Inflammatory macrophage (primary cell): ENCODE measurements at regions not wholly inside any gene's neighbourhood (a gene's known extent, or its start where the extent isn't known, plus 50 kb on each side); places are given as distances from the start of the nearest gene placed in this dataset.

Source experiments
- DNase-seq, 2 donors: peaks; one replicate each; pipeline ENCODE4 v3.0.0-alpha.2; 2020 to 2022

DNA sequence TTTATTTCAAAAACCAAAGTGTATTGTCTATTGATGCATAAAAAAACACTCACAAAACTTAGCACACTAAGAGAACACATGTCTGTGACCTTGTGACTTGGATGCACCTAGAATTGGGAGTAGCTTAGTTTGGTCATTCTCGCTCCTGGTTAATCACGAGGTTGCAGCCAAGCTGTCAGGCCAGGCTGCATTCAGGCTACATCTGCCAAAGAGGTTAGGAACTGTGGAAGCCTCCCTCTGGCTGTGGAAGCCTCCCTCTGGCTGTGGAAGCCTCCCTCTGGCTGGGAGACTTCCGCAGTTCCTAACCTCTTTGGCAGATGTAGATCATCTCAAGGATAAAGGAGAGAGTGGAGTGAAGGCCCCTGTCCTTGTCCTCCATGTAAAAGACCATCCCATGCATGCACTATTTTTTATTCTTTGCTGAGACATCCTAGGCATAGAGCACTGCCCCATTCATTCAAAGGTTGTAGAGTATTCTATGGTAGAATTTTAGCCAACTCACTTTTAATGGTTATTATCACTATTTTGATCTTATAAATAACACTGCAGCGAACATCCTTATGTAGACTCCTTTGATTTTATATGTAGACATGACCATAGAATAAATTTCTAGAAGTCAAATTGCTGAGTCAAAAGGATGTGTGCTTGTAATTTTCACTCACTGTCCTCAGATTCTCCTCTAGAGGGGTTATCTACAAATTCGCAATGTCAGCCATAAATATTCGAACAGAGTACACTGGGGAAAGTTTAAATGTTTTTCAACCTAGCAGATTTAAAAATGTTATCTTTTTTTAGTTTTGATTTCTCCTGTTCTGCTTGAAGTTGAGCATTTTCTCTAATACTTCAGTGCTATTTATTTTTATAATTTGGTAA lies 63.0 kb upstream of the IGLL5 start:
- no peak for DNase-seq

DNA sequence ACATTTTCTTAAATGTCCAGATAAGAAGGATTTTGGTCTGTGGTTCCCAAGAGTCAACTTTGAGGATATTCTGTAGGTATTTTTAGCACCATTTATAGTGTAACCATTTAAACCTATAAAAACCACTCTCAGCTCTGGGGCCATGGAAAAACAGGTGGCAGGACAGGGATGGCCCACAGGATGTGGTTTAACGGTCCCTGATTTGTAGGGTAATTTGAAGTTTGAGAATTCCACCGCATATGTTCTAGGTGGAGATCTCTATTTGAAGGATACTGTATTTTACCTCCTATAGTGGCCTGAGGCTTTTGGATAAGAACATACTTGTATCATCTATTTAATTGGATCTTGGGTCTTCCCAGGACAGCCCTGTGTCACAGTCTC lies 62.4 kb upstream of the IGLL5 start:
- DNase-seq, result no peak

DNA sequence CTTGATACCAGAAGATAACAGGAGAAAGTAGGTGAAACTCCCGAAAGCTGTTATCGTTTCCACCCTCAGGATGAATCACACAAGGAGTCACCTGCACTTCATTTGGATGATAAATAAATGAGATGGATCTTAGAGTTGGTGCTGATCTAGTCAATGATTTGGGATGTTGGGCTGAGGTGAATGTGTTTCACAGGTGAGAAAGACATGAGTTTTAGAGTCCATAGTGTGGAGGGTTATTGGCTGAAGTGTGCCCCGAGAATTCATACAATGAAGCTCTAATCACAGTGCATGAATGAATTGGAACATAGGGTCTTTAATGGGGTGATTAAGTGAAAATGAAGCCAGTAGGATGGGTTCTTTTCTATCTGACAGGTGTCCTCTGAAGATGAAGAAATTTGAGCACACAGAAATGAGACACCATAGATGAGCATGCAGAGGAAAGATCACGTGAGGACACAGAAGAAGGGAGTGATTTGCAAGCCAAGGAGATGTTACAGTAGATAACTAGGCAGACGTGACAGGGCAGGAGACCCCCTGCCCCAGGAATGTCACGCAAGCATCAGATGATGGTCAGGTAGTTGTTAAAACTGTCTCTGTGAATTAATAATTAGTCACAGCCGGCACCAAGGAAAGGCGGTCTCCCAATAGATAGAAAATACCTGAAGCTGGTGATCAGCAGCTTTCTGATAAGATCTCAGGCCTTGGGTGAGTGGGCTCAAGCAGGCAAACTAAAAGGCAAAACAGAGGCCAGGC lies 60.3 kb upstream of the IGLL5 start:
- no peak for DNase-seq

DNA sequence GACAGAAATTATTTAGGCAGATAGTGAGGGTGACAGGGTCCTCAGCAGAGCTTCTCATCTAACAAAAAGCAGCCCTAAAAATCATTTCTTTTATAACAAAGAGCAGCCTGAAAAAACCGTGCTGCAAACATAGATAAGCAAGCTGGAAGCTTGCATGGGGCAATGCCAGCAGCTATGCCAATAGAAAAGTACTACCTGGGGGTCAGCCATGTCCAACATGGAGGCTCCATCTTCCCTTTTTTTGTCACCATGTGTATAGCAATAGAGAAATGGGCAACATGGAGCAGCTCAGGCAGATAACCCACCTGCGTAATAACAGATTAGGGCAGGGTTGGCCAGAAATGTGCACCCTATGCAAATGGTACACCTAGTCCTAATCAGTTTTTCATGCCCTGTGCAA lies 57.4 kb upstream of the IGLL5 start:
- DNase-seq, result no peak

DNA sequence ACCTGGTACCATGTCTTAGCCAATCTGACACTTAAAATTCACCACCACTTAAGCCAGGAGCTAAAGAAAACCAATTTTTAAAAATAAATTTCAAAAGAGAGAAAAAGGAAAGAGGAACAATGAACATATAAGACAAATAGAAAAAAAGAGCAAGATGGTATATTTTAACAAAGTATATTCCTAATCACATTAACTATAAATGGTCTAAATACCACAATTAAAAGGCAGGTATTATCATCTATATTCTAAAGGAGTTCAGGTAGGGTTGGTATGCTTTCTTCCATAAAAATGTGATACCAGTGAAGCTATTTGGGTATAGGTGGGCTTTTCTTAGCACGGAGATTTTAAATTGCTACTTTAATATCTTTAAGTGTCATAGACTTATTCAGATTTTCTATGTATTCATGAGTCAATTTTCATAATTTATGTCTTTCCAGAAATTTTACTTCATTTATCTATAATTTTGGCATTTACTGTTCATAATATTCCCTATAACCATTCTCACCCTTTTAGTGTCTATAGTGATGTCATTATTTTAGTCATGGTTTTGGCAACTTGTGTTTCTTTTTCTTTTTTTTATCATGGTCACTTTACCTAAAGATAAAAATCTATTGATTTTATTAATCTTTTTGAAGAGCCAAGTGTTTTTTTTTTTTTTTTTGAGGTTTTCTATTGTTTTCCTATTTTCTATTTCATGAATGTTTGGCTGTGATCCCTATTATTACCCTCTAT lies 56.5 kb upstream of the IGLL5 start:
- no peak for DNase-seq

DNA sequence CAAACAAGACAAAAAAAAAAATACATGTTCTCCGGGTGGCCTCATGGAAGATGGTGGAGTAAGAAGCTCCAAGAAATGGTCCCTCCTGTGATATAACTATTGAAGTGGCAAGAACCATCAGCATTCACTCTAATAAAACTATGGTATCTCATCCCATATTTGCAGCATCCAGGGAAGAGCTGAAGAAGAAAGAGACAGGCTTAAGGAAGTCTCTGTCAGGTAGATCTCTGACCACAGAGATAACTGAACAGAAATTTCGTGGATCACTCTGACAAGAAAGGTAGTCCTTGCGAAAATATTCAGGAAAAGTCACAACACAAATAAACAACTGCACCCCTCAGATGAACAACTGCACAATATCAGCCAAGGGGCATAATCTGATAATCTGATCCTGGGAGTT lies 54.6 kb upstream of the IGLL5 start:
- DNase-seq, result no peak

DNA sequence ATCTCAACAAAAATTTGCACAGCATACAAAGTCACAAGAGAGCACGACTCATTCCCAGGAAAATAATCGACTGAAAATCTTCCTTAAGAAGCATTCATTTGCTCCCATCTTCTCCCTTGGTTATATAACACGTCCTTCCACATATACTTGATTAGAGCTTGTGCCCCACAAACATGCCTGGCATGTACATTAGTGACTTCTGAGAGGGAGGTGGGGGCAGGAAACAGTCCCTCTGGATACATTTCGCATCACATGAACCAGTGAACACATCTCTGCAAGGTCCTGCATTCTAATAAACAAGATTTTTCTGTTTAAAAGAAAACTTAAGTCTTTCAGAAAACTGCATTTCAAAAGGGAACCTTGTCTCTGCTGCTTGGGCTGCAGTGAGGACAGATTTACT lies 54.1 kb upstream of the IGLL5 start:
- no peak for DNase-seq

DNA sequence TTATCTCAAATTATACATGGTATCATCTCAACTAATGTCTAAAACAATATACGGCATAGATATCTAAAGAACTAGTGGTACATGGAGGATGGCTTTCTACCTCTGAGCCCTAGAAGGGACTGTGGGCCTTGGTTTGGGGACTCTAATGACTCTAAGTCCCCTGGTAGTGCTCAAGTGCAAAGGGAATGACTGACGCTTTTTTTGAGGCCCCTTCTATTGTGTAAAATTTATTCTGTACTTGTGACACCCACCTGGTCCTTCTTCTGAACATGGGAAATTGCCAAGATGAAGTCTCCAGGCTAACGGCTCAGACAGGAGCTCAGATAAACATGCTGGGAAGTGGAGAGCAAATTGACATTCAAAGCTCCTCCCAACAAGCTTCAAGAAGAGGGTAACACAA lies 53.4 kb upstream of the IGLL5 start:
- no peak for DNase-seq

DNA sequence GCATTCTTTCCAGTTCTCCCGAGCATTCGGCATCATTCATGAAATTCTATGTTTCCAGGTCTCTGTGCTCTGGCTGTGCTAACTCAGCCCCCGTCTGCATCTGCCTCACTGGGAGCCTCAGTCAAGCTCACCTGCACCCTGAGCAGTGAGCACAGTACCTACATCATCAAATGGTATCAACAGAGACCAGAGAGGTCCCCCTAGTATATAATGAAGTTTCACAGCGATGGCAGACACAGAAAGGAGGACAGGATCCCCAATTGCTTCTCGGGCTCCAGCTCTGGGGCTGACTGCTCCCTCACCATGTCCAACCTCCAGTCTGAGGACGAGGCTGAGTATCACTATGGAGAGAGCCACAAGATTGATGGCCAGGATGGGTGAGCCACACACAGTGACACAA lies 52.8 kb upstream of the IGLL5 start:
- DNase-seq, result no peak

DNA sequence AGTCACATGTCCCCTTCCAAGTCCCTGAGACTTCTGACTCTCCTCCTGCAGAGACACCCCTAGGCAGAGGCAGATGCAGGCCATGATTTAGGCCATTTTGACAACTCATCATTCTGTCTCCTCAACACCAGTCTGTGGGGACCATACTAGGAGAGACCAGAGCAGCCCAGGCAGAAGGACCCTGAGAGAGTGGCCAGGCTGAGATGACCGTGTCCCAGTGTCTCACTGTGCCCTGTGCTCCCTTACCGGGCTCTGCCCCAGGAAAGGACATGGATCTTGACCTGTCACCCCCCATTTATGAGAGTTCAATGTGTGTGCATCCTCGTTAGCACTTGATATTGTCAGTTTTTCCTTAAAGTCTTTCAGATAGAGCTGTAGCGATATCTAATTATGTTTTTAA lies 52.4 kb upstream of the IGLL5 start:
- DNase-seq, result no peak

DNA sequence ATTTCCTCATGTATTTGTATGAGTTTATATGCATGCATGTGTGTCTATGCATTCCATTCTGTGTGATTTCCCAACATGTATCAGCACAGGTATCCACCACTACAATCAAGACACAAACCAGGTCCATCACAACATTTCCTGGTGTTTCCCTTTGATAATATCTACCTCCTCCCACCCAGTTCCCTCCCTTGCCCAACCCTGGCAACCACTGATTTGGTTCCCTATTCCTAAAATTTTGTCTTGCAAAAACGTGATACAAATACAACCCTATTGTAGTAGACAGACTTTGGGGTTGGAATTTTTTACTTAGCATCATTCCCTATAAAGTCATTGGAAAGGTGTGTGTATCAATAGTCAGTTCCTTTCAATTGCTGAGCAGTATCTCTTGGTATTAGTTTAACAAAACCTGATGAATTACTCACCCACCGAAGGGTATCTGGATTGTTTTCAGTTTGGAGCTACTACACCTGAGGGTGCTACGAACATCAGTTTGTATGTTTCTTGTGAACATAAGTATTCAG lies 51.8 kb upstream of the IGLL5 start:
- DNase-seq, result peak; percentile 34 to 43

DNA sequence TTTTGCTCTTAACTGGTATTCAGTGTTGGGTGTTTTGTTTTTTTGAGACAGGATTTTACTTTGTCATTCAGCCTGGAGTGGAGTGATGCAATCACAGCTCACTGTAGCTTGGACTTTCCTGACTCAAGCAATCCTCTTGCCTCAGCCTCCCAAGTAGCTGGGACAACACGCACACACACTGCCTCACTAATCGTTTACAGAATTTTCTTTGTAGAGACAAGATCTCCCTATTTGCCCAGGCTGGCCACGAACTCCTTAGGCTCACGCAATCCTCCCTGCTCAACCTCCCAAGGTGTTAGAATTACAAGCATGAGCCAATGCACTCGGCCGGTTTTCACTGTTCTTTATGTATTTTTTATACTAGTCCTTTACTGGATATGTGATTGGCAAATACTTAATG lies 51.0 kb upstream of the IGLL5 start:
- DNase-seq, result peak; percentile 44 to 60
